NT2/D1 (cell line): ENCODE measurements at regions not wholly inside any gene's neighbourhood (a gene's known extent, or its start where the extent isn't known, plus 50 kb on each side); places are given as distances from the start of the nearest gene placed in this dataset.
"Not testable (repeated sequence)": the region's sequence is repeated elsewhere in the genome, so short reads cannot be mapped to it uniquely, and the experiment has no call there.

ENCODE experiments used
- YY1 ChIP-seq: IDR thresholded peaks from 2 replicates; pipeline ENCODE4 v1.6.1; 2011; ENCODE audit not compliant: insufficient read length, insufficient read depth
- ZNF274 ChIP-seq: IDR thresholded peaks from 2 replicates; pipeline ENCODE4 v1.6.1; 2011; ENCODE audit warnings: mild to moderate bottlenecking, low read depth, low read length

GRCh38 chr12:69187572-69187971 is 51.8 kb upstream of the CPSF6 start:
- not testable (repeated sequence) for TF ChIP-seq ZNF274, YY1
